PC-3 (cell line): ENCODE measurements at regions not wholly inside any gene's neighbourhood (a gene's known extent, or its start where the extent isn't known, plus 50 kb on each side); places are given as distances from the start of the nearest gene placed in this dataset.
"Not testable (repeated sequence)": the region's sequence is repeated elsewhere in the genome, so short reads cannot be mapped to it uniquely, and the experiment has no call there.

Source experiments
- ATAC-seq: fragments of 200-7000 bp; cut with Tn5 transposase; 2 replicates; pipeline ENCODE4 v1.9.1; 2020; ENCODE audit warnings: mild to moderate bottlenecking, moderate library complexity
- BruUV-seq: library from RNA; stranded (reverse); fragments of 400-500 nt; replicated peaks from 2 replicates; lab custom pipeline; 2021; lab: Mats Ljungman, UMichigan
- CTCF ChIA-PET: fragments of 300-600 bp; sonication (Branson Sonifier 250); formaldehyde crosslinking; loops from one replicate; lab custom pipeline; 2022; ENCODE audit warnings: antibody characterized with exemption; lab: Charles Lee
- POLR2A ChIA-PET: fragments of 300-600 bp; sonication (Branson Sonifier 250); formaldehyde crosslinking; loops from one replicate; lab custom pipeline; 2022; ENCODE audit warnings: antibody characterized with exemption; ENCODE audit not compliant: unreplicated experiment; lab: Charles Lee
- DNase-seq: peaks from one replicate; pipeline ENCODE4 v3.0.0-alpha.2; 2015
- H2AFZ ChIP-seq: fragments of 300-600 bp; sonication (generic); 2 replicates; pipeline ENCODE4 v1.6.0; 2016; ENCODE audit warnings: antibody characterized with exemption, low read length
- H3F3A ChIP-seq: fragments of 300-600 bp; sonication (generic); one replicate; pipeline ENCODE4 v1.6.0; 2017; ENCODE audit warnings: antibody characterized with exemption, low read length, control low read depth, mild to moderate bottlenecking; ENCODE audit not compliant: unreplicated experiment
- H3K27ac ChIP-seq: fragments of 300-600 bp; sonication (generic); 2 replicates; pipeline ENCODE4 v1.5.1; 2016; ENCODE audit warnings: mild to moderate bottlenecking, low read length
- H3K27me3 ChIP-seq: fragments of 300-600 bp; sonication (generic); 2 replicates; pipeline ENCODE4 v1.6.1; 2016; ENCODE audit warnings: low read length, mixed read lengths
- H3K36me3 ChIP-seq: fragments of 300-600 bp; sonication (generic); 2 replicates; pipeline ENCODE4 v1.6.1; 2016; ENCODE audit warnings: low read depth, mixed run types, low read length, mixed read lengths
- H3K4me1 ChIP-seq: fragments of 300-600 bp; sonication (generic); 2 replicates; pipeline ENCODE4 v1.5.1; 2016; ENCODE audit warnings: low read length; ENCODE audit not compliant: insufficient read depth
- H3K4me2 ChIP-seq: fragments of 300-600 bp; sonication (generic); 2 replicates; pipeline ENCODE4 v1.6.0; 2016; ENCODE audit warnings: low read length
- H3K4me3 ChIP-seq: fragments of 300-600 bp; sonication (generic); 2 replicates; pipeline ENCODE4 v1.5.1; 2016; ENCODE audit warnings: mild to moderate bottlenecking, low read length, mixed read lengths
- H3K79me2 ChIP-seq: fragments of 300-600 bp; sonication (generic); 2 replicates; pipeline ENCODE4 v1.6.1; 2017; ENCODE audit warnings: low read length, mixed read lengths
- H3K9ac ChIP-seq: fragments of 300-600 bp; sonication (generic); 2 replicates; pipeline ENCODE4 v1.6.0; 2016; ENCODE audit warnings: mild to moderate bottlenecking, low read length
- H3K9me2 ChIP-seq: fragments of 300-600 bp; sonication (generic); replicated peaks from 2 replicates; pipeline ENCODE4 v1.6.1; 2016; ENCODE audit warnings: mixed run types, low read length, mixed read lengths
- H3K9me3 ChIP-seq: fragments of 300-600 bp; sonication (generic); 2 replicates; pipeline ENCODE4 v1.6.1; 2016; ENCODE audit warnings: low read length, mixed read lengths
- H4K20me1 ChIP-seq: fragments of 300-600 bp; sonication (generic); 2 replicates; pipeline ENCODE4 v1.6.1; 2016; ENCODE audit warnings: low read length, mixed read lengths
- CTCF ChIP-seq: fragments of 300-600 bp; sonication (generic); conservative IDR thresholded peaks from 2 replicates; pipeline ENCODE4 v1.5.1; 2017; ENCODE audit warnings: antibody characterized with exemption, low read depth, mild to moderate bottlenecking, low read length
- EZH2 ChIP-seq: fragments of 300-600 bp; sonication (generic); IDR thresholded peaks from one replicate; pipeline ENCODE4 v1.6.1; 2017; ENCODE audit warnings: antibody characterized with exemption, mild to moderate bottlenecking, low read length; ENCODE audit not compliant: unreplicated experiment
- EZH2phosphoT487 ChIP-seq: fragments of 300-600 bp; sonication (generic); IDR thresholded peaks from 2 replicates; pipeline ENCODE4 v1.6.1; 2018; ENCODE audit warnings: mild to moderate bottlenecking, antibody characterized with exemption, low read length, borderline replicate concordance
- intact Hi-C: fragments of 100-400 bp; cut with micrococcal nuclease; formaldehyde crosslinking; loops from 2 replicates; pipeline ENCODE4 v1.9.0; 2023

DNA sequence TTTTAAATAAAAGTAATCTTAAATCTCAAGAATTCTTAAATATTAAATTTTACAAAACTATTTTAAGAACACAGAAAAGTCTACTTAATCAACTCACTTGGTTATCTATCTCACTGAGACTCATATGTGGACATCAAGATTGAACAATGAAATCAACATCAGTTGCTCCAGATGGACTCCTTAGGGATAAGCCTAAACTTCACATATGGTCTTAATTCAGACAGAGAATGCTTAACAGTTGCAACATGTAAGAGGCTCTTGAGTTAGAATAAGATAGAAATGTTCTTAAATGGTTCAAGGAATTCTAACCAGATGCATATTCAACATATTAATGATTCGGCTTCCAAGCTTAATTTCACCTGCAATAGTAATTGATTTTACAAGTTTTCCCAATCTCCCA lies 1730.9 kb downstream of the PCDH9 start:
- Histone ChIP-seq H3K27me3 (no peaks in the 10 kb centered on the region), H3K4me1 (peaks cover 13% of the 10 kb centered on the region), H3K79me2 (no peaks in the 10 kb centered on the region), H4K20me1 (no peaks in the 10 kb centered on the region), H3K9me3 (no peaks in the 10 kb centered on the region), H2AFZ (no peak overlapping the region), H3K9me2 (no peaks in the 10 kb centered on the region), H3K9ac (no peak overlapping the region), H3K4me2 (no peak overlapping the region), H3K4me3 (no peak overlapping the region), H3K36me3 (no peaks in the 10 kb centered on the region), H3F3A (no peaks in the 10 kb centered on the region), H3K27ac (no peak overlapping the region)
- ChIA-PET POLR2A (no interaction called here), CTCF (no interaction called here)
- intact Hi-C loops, result no loop called here
- no TSS peak for BruUV-seq
- ATAC-seq (no peak), DNase-seq (no peak)
- TF ChIP-seq EZH2 (no peak), EZH2phosphoT487 (no peak), CTCF (no peak)

- ChIA-PET CTCF (no interaction called here), POLR2A (no interaction called here)
- Histone ChIP-seq H3K9ac (no peak overlapping the region), H3K4me2 (peak overlapping the region; percentile 66), H3K36me3 (no peaks in the 10 kb centered on the region), H3K4me3 (no peak overlapping the region), H3K27ac (peak overlapping the region; percentile 77), H2AFZ (0 out of 2 replicates have a peak overlapping the region, but pooled peaks have one; percentile 32), H3F3A (no peaks in the 10 kb centered on the region), H3K9me2 (no peaks in the 10 kb centered on the region), H3K79me2 (no peaks in the 10 kb centered on the region), H3K27me3 (no peaks in the 10 kb centered on the region), H3K9me3 (no peaks in the 10 kb centered on the region), H4K20me1 (no peaks in the 10 kb centered on the region), H3K4me1 (peaks cover 13% of the 10 kb centered on the region)
- peak; percentile 93 for ATAC-seq
- peak; percentile 86 for DNase-seq
- intact Hi-C loops, result loop anchor here (2.0 kb wide), 1 partner anchor 44 kb away; no protein-coding TSS in a partner anchor
- no peak for TF ChIP-seq EZH2
- no peak for TF ChIP-seq CTCF
- no peak for TF ChIP-seq EZH2phosphoT487
- BruUV-seq, result no TSS peak
These were observed 1732.9 kb downstream of the PCDH9 start for GRCh38 chr13:65497265-65497664.

DNA sequence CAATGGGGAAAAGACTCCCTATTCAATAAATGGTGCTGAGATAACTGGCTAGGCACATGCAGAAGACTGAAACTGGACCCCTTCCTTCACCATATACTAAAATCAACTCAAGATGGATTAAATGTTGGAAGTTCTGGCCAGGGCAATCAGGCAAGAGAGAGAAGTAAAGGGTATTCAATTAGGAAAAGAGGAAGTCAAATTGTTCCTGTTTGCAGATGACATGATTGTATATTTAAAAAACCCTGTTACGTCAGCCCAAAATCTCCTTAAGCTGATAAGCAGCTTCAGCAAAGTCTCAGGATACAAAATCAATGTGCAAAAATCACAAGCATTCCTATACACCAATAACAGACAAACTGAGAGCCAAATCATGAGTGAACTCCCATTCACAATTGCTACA lies 1739.4 kb downstream of the PCDH9 start:
- H3K36me3 ChIP-seq, BruUV-seq, H3K27me3 ChIP-seq, POLR2A ChIA-PET, CTCF ChIA-PET, H3K9ac ChIP-seq, H3K4me2 ChIP-seq, H3K4me3 ChIP-seq, H4K20me1 ChIP-seq, H3F3A ChIP-seq, H3K9me3 ChIP-seq, intact Hi-C loops, H2AFZ ChIP-seq, ATAC-seq, DNase-seq, H3K27ac ChIP-seq, H3K79me2 ChIP-seq, H3K4me1 ChIP-seq, H3K9me2 ChIP-seq: not testable (repeated sequence)
